Ureter (tissue), 1 donor: ENCODE measurements at regions not wholly inside any gene's neighbourhood (a gene's known extent, or its start where the extent isn't known, plus 50 kb on each side); places are given as distances from the start of the nearest gene placed in this dataset.

Source experiments
- DNase-seq: peaks from one replicate; pipeline ENCODE4 v3.0.0-alpha.2; 2020; ENCODE audit warnings: low spot score
- donor health status: DM: yes; HTN: yes; CAD: no.

GRCh38 chr10:2456834-2457233, 610.5 kb upstream of the PFKP start:
- DNase-seq, result no peak

GRCh38 chr10:2445370-2445769, 622.0 kb upstream of the PFKP start:
- no peak for DNase-seq

GRCh38 chr10:2439983-2440382, 627.4 kb upstream of the PFKP start:
- no peak for DNase-seq

GRCh38 chr10:2439000-2439399, 628.3 kb upstream of the PFKP start:
- no peak for DNase-seq

GRCh38 chr10:2438248-2438939, 629.0 kb upstream of the PFKP start:
- DNase-seq, result no peak

GRCh38 chr10:2436933-2437332, 630.4 kb upstream of the PFKP start:
- no peak for DNase-seq

- DNase-seq, result no peak
Measured at GRCh38 chr10:2431961-2432360, 635.4 kb upstream of the PFKP start.

GRCh38 chr10:2427412-2427811, 639.9 kb upstream of the PFKP start:
- DNase-seq, result no peak

GRCh38 chr10:2425320-2425719, 642.0 kb upstream of the PFKP start:
- DNase-seq, result no peak

- no peak for DNase-seq
Measured at GRCh38 chr10:2414562-2414961, 652.8 kb upstream of the PFKP start.

- no peak for DNase-seq
Measured at GRCh38 chr10:2414039-2414438, 653.3 kb upstream of the PFKP start.

- DNase-seq, result no peak
Measured at GRCh38 chr10:2410049-2410448, 657.3 kb upstream of the PFKP start.

- DNase-seq, result no peak
Measured at GRCh38 chr10:2401459-2401858, 664.1 kb upstream of the ADARB2 start.

- DNase-seq, result no peak
Measured at GRCh38 chr10:2399482-2399881, 662.2 kb upstream of the ADARB2 start.

- no peak for DNase-seq
Measured at GRCh38 chr10:2392145-2392812, 655.0 kb upstream of the ADARB2 start.

- DNase-seq, result no peak
Measured at GRCh38 chr10:2387672-2388071, 650.3 kb upstream of the ADARB2 start.

GRCh38 chr10:2387261-2387660, 649.9 kb upstream of the ADARB2 start:
- no peak for DNase-seq

GRCh38 chr10:2380218-2380617, 642.9 kb upstream of the ADARB2 start:
- DNase-seq, result no peak

GRCh38 chr10:2367083-2367482, 629.8 kb upstream of the ADARB2 start:
- no peak for DNase-seq

GRCh38 chr10:2366264-2366931, 629.1 kb upstream of the ADARB2 start:
- no peak for DNase-seq

- no peak for DNase-seq
Measured at GRCh38 chr10:2362331-2362730, 625.0 kb upstream of the ADARB2 start.

- DNase-seq, result no peak
Measured at GRCh38 chr10:2358586-2358985, 621.3 kb upstream of the ADARB2 start.

- no peak for DNase-seq
Measured at GRCh38 chr10:2356670-2357069, 619.3 kb upstream of the ADARB2 start.
